GM18505 (cell line): ENCODE measurements at regions not wholly inside any gene's neighbourhood (a gene's known extent, or its start where the extent isn't known, plus 50 kb on each side); places are given as distances from the start of the nearest gene placed in this dataset.
"Not testable (repeated sequence)": the region's sequence is repeated elsewhere in the genome, so short reads cannot be mapped to it uniquely, and the experiment has no call there.

Experiments used
- ATAC-seq: cut with Tn5 transposase; IDR thresholded peaks from one replicate; pipeline ENCODE4 v1.9.1; 2021; ENCODE audit not compliant: unreplicated experiment
- POLR2A ChIP-seq: IDR thresholded peaks from 4 replicates; pipeline ENCODE4 v1.6.1; 2011; ENCODE audit warnings: borderline replicate concordance; ENCODE audit not compliant: insufficient read depth, insufficient read length; ENCODE audit errors: extremely low read depth

- not testable (repeated sequence) for ATAC-seq
Measured at GRCh38 chr19:14289810-14290209, 83.8 kb upstream of the ADGRL1 start.

GRCh38 chr19:14287837-14288236, 81.9 kb upstream of the ADGRL1 start:
- not testable (repeated sequence) for ATAC-seq

DNA sequence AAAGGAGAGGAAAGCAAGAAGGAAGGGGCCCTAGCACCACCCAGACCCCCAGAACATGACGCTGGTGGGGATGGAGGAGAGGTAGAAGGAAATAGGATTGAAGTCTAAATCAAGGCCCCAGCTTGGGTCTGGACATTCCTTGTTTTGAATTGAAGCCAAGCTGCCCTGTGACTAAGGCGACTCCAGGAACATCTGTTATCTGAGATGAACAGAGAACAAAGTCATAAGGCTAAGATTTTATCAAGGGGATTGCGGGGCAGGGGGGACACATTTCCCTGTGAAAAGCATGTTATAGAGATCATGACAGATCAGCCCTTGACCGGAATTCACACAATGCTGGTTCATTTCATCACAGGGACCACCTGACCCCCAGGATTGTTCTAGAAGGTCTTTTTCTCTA, 80.6 kb upstream of the ADGRL1 start:
- ATAC-seq = not testable (repeated sequence)

- ATAC-seq = not testable (repeated sequence)
Measured at GRCh38 chr19:14285726-14286125, 79.8 kb upstream of the ADGRL1 start.

- ATAC-seq = peak; percentile 81
Measured at GRCh38 chr19:14283813-14284520, 78.0 kb upstream of the ADGRL1 start.

DNA sequence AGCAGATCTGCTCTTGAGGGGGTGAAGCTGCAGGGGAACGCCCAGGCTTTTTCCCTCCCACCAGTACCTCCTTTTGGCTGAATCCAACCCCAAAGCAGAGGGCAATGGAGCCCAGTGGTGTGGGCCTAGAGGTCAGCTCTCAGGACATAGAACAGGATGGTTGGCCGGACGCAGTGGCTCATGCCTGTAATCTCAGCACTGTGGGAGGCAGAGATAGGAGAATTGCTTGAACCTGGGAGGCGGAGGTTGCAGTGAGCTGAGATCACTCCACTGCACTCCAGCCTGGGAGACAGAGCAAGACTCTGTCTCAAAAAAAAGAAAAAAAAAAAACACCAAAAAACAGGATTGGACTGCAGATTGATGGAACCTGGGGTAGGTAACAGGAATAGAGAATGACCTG, 73.3 kb upstream of the ADGRL1 start:
- ATAC-seq = not testable (repeated sequence)

- no peak for TF ChIP-seq POLR2A
- ATAC-seq = no peak
Measured at GRCh38 chr19:14277608-14278007, 71.6 kb upstream of the ADGRL1 start.

DNA sequence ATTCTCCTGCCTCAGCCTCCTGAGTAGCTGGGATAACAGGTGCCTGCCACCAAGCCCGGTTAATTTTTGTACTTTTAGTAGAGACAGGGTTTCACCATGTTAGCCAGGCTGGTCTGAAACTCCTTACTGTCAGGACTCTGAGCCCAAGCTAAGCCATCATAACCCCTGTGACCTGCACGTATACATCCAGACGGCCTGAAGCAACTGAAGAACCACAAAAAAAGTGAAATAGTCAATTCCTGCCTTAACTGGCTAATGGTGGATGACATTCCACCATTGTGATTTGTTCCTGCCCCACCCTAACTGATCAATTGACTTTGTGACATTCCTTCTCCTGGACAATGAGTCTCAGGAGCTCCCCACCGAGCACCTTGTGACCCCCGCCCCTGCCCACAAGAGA, 69.9 kb upstream of the ADGRL1 start:
- ATAC-seq = not testable (repeated sequence)

- ATAC-seq = no peak
- no peak for TF ChIP-seq POLR2A
Measured at GRCh38 chr19:14272623-14273022, 66.7 kb upstream of the ADGRL1 start.

GRCh38 chr19:14271840-14272239, 65.9 kb upstream of the ADGRL1 start:
- TF ChIP-seq POLR2A = no peak
- no peak for ATAC-seq

DNA sequence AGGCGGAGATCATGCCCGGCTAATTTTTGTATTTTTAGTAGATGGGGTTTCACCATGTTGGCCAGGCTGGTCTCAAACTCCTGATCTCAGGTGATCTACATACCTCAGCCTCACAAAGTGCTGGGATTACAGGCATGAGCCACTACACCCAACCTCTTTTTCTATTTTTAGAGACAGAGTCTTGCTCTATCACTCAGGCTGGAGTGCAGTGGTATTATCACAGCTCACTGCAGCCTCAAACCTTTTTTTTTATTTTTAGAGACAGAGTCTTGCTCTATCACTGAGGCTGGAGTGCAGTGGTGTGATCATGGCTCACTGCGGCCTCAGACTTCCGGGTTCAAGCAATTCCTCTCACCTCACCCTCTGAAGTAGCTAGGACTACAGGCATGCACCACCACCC, 64.6 kb upstream of the ADGRL1 start:
- ATAC-seq = not testable (repeated sequence)

- ATAC-seq = no peak
Measured at GRCh38 chr19:14267224-14267741, 61.3 kb upstream of the ADGRL1 start.

DNA sequence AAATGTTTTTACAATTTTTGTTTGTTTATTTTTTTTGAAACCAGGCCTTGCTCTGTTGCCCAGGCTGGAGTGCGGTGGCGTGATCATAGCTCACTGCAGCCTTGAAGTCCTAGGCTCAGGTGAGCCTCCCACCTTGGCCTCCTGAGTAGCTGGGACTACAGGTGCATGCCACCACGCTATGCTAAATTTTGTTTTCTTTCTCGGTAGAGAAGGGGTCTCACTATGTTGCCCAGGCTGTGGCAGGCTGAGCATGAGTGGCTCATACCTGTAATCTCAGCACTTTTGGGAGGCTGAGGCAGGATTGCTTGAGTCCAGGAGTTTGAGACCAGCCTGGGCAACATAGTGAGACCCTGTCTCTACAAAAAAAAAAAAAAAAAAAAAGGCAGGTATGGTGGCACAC, 60.2 kb upstream of the ADGRL1 start:
- not testable (repeated sequence) for ATAC-seq

More at GRCh38 chr19:14267224-14267741, 61.3 kb upstream of the ADGRL1 start:
- no peak for TF ChIP-seq POLR2A

DNA sequence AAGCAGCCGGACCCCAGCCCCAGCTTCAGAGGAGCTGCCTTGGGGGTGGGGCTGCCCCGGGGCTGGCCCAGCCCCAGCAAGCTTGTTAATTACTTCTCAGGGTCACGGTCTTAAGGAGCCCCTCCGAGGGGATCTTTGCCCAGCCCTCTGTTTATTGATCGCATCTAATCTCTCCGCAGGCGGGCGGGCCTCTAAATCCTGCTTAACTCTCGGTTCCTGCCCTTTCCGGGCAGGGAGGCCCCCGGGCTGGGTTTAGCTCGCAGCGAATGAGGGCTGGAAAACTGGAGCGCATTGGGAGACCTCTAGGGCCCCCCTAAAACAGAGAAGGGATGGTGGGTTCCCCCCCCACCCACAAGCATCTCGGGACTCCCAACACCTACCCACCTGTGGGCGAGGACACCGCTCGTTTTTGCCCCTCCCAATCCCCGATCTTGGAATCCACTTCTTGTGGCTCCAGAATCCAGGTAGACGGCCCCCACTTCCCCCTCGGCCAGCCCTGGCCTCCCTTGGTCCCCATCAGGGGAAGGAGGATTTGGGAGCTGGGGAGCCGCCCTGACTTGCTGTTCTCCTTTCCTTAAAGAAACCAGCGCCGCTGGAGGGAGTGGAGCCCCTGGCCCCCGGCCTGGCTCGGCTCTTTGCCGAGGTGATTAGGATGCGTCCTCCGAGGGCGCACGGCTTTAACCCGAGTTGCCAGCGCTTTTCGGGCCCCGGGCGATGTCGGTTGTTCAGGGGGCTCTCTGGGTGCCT, 59.5 kb upstream of the ADGRL1 start:
- TF ChIP-seq POLR2A = no peak
- ATAC-seq = no peak

- ATAC-seq = not testable (repeated sequence)
Measured at GRCh38 chr19:14255902-14256649, 50.1 kb upstream of the ADGRL1 start.
